ENCODE measurements at regions not wholly inside any gene's neighbourhood (a gene's known extent, or its start where the extent isn't known, plus 50 kb on each side); places are given as distances from the start of the nearest gene placed in this dataset.

DNA sequence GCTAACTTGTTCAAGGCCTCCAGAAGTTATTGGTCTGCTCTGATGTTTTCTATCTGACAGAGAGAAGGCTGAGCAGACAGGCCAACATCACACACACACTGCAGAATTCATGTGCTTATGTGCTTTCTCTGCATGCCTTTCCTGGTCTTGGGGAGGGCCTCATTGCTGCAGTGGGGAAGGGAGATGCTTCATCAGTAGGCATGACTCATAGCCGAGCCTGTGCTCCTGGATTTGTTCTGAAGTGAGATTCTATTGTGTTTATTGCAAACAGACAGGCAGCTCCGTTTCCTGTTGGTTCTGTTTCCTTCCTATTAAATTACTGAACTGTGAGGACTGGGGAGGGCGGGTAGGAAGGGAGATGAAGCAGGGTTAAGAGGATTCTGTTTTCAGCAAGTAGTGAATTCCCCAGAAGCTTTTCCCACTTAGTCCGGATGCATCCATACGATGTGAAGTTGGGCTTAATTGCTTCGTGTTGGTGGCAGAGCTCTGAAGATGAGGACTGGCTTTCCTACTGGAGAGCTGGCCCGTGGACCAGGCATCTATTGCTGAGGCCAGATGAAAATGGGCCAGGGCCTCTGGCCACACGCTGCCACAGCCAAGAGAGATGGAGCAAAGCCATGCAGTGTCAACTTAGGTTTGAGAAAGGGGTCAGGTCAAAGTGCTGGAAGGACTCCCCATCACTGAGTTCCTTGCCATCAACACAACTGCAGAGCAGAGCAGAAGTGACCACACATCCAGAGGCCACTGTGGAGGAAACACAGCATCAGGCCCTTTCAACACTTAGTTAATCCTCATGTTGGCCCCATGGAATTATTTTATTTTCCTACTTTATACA is 179.3 kb downstream of the UTP18 start:
- intact Hi-C loops (cut with micrococcal nuclease), result no loop called here
- no peaks in the 10 kb centered on the region for H3K9me3 Mint-ChIP-seq
- H3K4me1 Mint-ChIP-seq, result no peaks in the 10 kb centered on the region
- H3K36me3 Mint-ChIP-seq, result no peaks in the 10 kb centered on the region
- no peak overlapping the region for H3K4me3 Mint-ChIP-seq
- peaks cover 14 to 23% of the 10 kb centered on the region in 2 donors for H3K27me3 Mint-ChIP-seq (ENCODE audit: low read depth in 2 of 2)
- TF ChIP-seq, protein P1, sequence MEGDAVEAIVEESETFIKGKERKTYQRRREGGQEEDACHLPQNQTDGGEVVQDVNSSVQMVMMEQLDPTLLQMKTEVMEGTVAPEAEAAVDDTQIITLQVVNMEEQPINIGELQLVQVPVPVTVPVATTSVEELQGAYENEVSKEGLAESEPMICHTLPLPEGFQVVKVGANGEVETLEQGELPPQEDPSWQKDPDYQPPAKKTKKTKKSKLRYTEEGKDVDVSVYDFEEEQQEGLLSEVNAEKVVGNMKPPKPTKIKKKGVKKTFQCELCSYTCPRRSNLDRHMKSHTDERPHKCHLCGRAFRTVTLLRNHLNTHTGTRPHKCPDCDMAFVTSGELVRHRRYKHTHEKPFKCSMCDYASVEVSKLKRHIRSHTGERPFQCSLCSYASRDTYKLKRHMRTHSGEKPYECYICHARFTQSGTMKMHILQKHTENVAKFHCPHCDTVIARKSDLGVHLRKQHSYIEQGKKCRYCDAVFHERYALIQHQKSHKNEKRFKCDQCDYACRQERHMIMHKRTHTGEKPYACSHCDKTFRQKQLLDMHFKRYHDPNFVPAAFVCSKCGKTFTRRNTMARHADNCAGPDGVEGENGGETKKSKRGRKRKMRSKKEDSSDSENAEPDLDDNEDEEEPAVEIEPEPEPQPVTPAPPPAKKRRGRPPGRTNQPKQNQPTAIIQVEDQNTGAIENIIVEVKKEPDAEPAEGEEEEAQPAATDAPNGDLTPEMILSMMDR (IDR thresholded peaks at IDR 0.05), result no peak
- no peaks in the 10 kb centered on the region for H3K9me3 ChIP-seq (ENCODE audit: control insufficient read depth, insufficient read depth, low read length)
- no peaks in the 10 kb centered on the region for H3K36me3 ChIP-seq (ENCODE audit: control insufficient read depth, insufficient read depth, low read length)
- no peak overlapping the region for H3K27ac Mint-ChIP-seq
- WGBS (ENCODE audit: insufficient coverage), result 70% methylated on average over 8 of the region's 8 CpGs
- no peaks in the 10 kb centered on the region for H3K4me1 ChIP-seq (ENCODE audit: control insufficient read depth, insufficient read depth, low read length)
- no peak overlapping the region for H3K4me3 ChIP-seq (ENCODE audit: low read length)
- no peak overlapping the region for H3K27ac ChIP-seq (ENCODE audit: low read length)
- peak in 1 of 2 donors; percentile 22 for DNase-seq
- no peaks in the 10 kb centered on the region for H3K27me3 ChIP-seq (ENCODE audit: control insufficient read depth, insufficient read depth, low read length)
- no peak for ATAC-seq

DNA sequence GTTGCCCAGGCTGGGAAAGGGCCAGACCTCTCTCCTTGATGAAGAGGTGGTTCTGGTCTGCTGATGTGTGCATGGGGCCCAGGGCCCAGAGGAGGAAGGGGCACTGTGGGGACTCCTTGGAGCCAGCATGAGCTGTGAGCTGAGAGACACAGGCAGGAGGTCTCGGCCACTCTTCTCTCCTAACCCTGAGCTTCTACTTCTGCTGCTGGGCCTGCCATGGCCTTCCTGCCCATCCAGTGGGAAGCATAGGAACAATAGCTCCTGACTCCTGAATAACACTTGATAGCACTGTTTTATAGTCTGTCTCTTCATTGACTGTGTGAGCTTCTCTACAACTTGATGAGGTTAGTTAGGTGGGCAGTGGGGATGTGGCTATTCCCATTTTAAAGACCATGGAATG is 181.1 kb downstream of the UTP18 start:
- DNase-seq (no peak), ATAC-seq (no peak)
- Mint-ChIP-seq H3K27ac (no peak overlapping the region), H3K36me3 (no peaks in the 10 kb centered on the region), H3K9me3 (no peaks in the 10 kb centered on the region), H3K4me1 (peaks cover 0 to 7% of the 10 kb centered on the region in 2 donors), H3K27me3 (ENCODE audit: low read depth in 2 of 2) (peaks cover 17 to 18% of the 10 kb centered on the region in 2 donors), H3K4me3 (no peak overlapping the region)
- intact Hi-C loops (cut with micrococcal nuclease), result no loop called here
- Histone ChIP-seq H3K27me3 (ENCODE audit: control insufficient read depth, insufficient read depth, low read length) (no peaks in the 10 kb centered on the region), H3K27ac (ENCODE audit: low read length) (no peak overlapping the region), H3K9me3 (ENCODE audit: control insufficient read depth, insufficient read depth, low read length) (no peaks in the 10 kb centered on the region), H3K4me3 (ENCODE audit: low read length) (no peak overlapping the region), H3K4me1 (ENCODE audit: control insufficient read depth, insufficient read depth, low read length) (peaks cover 5% of the 10 kb centered on the region), H3K36me3 (ENCODE audit: control insufficient read depth, insufficient read depth, low read length) (no peaks in the 10 kb centered on the region)
- TF ChIP-seq, protein P1 (IDR thresholded peaks at IDR 0.05), result no peak
- 75% methylated on average over 1 of the region's 1 CpG for WGBS (ENCODE audit: insufficient coverage)

DNA sequence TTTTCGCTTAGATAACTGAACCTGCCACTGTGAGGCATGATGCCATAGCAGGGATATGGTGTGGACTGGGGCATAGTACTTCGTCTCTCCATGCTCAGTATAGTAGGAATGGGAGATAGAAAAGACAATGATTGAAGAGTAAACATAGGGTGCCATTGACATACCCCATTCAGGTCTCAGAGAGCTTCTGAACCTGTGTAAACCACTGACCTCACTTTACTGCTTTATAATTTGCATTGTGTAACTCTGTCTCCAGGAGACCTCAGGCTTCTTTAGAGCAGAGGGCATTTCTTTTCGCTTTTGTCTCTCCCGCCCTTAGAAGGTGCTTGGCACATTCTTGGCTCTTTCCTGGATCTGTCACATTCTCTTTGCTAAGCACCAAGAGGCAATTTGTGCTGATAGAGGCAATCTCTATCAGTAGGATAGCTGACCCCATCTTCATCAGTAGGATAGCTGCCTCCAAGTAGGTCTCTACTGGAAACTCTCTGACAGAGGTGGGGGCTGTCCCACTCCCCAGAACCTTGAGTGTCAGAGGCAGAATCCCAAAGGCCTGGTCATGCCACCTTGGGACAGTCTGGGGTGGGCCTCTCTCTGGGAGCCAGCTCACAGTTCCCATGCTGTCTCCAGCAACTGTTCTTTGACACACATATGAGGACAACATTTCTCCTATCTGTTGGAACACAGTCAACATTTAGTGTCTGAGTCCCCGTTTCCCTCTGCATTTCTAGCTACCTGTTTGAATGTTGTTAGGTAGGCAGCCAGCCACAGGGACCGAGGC is 181.9 kb downstream of the UTP18 start:
- H3K4me1 Mint-ChIP-seq, result peaks cover 0 to 7% of the 10 kb centered on the region in 2 donors
- no peak overlapping the region for H3K27ac Mint-ChIP-seq
- no peak overlapping the region for H3K4me3 Mint-ChIP-seq

More for the DNA sequence above, 181.9 kb downstream of the UTP18 start:
- peaks cover 5% of the 10 kb centered on the region for H3K4me1 ChIP-seq (ENCODE audit: control insufficient read depth, insufficient read depth, low read length)
- WGBS (ENCODE audit: insufficient coverage), result 84% methylated on average over 6 of the region's 6 CpGs
- Mint-ChIP-seq H3K27me3 (ENCODE audit: low read depth in 2 of 2) (peaks cover 16 to 18% of the 10 kb centered on the region in 2 donors), H3K9me3 (no peaks in the 10 kb centered on the region), H3K36me3 (no peaks in the 10 kb centered on the region)
- no peaks in the 10 kb centered on the region for H3K9me3 ChIP-seq (ENCODE audit: control insufficient read depth, insufficient read depth, low read length)
- H3K36me3 ChIP-seq (ENCODE audit: control insufficient read depth, insufficient read depth, low read length), result no peaks in the 10 kb centered on the region
- H3K27ac ChIP-seq (ENCODE audit: low read length), result no peak overlapping the region
- ATAC-seq (no peak), DNase-seq (no peak)
- intact Hi-C loops (cut with micrococcal nuclease), result no loop called here
- TF ChIP-seq, protein P1 (IDR thresholded peaks at IDR 0.05), result no peak
- no peaks in the 10 kb centered on the region for H3K27me3 ChIP-seq (ENCODE audit: control insufficient read depth, insufficient read depth, low read length)
- no peak overlapping the region for H3K4me3 ChIP-seq (ENCODE audit: low read length)

Measured in natural killer cell (primary cell).